HFF-Myc (cell line): ENCODE measurements at regions not wholly inside any gene's neighbourhood (a gene's known extent, or its start where the extent isn't known, plus 50 kb on each side); places are given as distances from the start of the nearest gene placed in this dataset.

Experiments
- DNase-seq: peaks from one replicate; pipeline ENCODE4 v3.0.0-alpha.2; 2011; ENCODE audit warnings: low read depth; ENCODE audit errors: extremely low read depth
- H3K4me3 ChIP-seq: replicated peaks from 2 replicates; pipeline ENCODE4 v1.5.1; 2011; ENCODE audit warnings: low read depth, mild to moderate bottlenecking, control low read depth, low read length
- CTCF ChIP-seq: IDR thresholded peaks from 2 replicates; pipeline ENCODE4 v1.5.1; 2012; ENCODE audit warnings: mild to moderate bottlenecking, low read depth, low read length, control low read depth; ENCODE audit errors: missing control alignments

GRCh38 chr11:112610494-112610893 lies 349.8 kb upstream of the PLET1 start:
- no peak overlapping the region for H3K4me3 ChIP-seq
- DNase-seq, result no peak
- no peak for TF ChIP-seq CTCF

DNA sequence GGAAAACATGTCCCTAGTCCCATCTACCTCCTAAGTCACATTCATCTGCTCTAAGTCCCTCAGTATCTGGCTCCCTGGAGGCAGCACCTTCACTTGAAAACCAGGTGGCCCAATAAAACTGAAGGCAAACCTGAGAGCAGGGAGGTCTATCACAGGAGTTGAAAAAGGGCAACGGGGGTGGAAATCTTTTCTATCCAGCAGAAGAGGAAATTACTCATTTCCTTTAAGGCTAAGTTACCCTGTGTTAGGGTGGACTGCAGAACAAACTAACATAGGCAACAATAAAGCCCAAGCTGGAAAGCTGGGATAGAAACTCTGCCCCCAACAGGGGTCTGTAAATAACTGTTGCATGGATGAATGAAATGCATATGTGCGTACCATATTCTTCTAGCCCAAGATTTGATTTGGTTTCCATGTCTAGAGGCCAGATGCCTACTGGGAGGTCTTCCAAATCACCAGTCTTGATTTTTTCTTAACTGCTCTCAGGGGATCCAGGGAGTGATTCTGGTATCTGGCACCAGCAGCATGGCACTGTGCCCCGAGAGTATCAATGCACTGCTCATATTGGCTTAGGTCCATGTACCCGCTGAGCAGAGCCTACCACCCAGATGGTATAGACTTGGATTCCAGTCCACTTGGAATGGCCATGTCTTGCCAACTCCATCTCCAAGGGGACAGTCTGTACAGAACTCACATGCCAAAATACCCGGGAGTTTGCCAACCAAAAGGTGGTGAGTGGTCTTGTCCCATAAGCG lies 350.0 kb upstream of the NCAM1 start:
- no peak for TF ChIP-seq CTCF
- H3K4me3 ChIP-seq, result no peak overlapping the region
- DNase-seq, result no peak

DNA sequence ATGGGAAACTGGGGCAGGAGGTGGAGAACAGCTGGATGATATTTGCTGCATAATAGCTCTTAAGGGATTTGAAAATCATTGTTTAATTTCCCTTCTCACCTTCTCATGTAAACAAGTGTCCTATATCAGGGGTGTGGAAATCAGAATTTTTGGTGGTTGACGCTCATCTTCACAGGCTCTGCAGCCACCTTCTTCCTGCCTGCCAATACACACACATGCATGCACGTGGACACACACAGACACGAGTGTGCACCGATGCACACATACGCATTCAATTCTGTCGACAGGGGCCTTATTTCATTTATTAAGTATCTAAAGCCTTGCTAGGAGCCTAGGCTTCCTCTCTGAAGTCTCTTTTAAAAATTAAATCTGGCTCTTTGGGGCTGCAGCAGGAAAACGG lies 349.4 kb upstream of the NCAM1 start:
- TF ChIP-seq CTCF, result no peak
- no peak overlapping the region for H3K4me3 ChIP-seq
- no peak for DNase-seq

GRCh38 chr11:112612250-112612849 lies 348.9 kb upstream of the NCAM1 start:
- TF ChIP-seq CTCF, result no peak
- DNase-seq, result no peak

DNA sequence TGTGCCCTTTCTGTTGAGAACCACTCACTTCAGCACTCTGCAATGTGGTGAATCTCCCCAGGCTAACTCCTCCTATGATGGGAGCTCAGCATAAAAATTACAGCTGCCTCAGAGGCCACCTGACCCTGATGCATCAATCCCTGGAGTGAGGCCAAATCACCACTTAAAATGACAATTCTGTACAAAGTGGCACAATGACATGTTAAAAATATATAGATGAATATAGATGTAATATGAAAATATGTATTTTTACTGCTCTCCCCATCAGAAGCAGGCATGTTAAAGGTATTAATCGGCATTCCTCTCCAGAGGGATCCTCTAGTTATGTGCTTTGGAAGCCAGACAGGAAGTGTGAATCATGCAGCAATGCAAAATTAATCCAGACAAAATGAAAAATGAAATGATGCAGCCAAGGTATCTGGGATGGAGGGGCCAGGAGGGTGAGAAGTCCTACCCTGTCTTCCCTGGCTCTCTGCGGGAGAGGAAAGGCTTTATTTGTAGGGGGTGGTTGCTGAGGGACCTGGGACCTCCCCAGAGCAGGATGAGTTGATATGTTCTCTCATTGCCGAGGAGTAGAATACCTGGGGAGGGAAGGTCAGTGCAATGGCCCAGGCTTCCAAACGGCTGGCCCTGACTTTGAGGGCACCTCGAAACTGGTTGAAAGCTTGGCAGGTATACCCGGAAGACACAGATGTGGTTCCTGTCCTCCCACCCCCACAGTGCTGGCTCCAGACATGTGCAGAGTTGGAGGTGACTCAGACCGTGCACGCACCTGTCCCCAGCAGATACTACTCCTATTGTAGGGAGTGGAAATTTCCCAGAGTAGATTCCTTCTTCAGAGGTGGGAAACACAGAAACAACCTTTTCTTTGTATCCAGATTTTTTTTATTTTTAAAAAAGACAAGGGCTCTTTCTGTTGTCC lies 347.9 kb upstream of the NCAM1 start:
- no peak for TF ChIP-seq CTCF
- peak; percentile 6 for DNase-seq
- no peak overlapping the region for H3K4me3 ChIP-seq

More at GRCh38 chr11:112612250-112612849, 348.9 kb upstream of the NCAM1 start:
- H3K4me3 ChIP-seq, result no peak overlapping the region

GRCh38 chr11:112614605-112615004 lies 346.6 kb upstream of the NCAM1 start:
- H3K4me3 ChIP-seq, result no peak overlapping the region
- no peak for TF ChIP-seq CTCF
- no peak for DNase-seq
